ENCODE measurements at regions not wholly inside any gene's neighbourhood (a gene's known extent, or its start where the extent isn't known, plus 50 kb on each side); places are given as distances from the start of the nearest gene placed in this dataset.
"Not testable (repeated sequence)": the region's sequence is repeated elsewhere in the genome, so short reads cannot be mapped to it uniquely, and the experiment has no call there.

- H3K4me3 ChIP-seq (ENCODE audit: low read length) = no peak overlapping the region
- no peak for TF ChIP-seq ZNF274 (IDR thresholded peaks at IDR 0.05; ENCODE audit: low read depth, low read length)
Observed at GRCh38 chr4:13910556-13910955, 283.0 kb upstream of the BOD1L1 start.

GRCh38 chr4:13911256-13911655, 283.7 kb upstream of the BOD1L1 start:
- TF ChIP-seq ZNF274 (IDR thresholded peaks at IDR 0.05; ENCODE audit: low read depth, low read length) = no peak
- no peak overlapping the region for H3K4me3 ChIP-seq (ENCODE audit: low read length)

- TF ChIP-seq ZNF274 (IDR thresholded peaks at IDR 0.05; ENCODE audit: low read depth, low read length) = no peak
Observed at GRCh38 chr4:13912436-13912925, 285.0 kb upstream of the BOD1L1 start.

GRCh38 chr4:13912966-13913365, 285.4 kb upstream of the BOD1L1 start:
- no peak for TF ChIP-seq ZNF274 (IDR thresholded peaks at IDR 0.05; ENCODE audit: low read depth, low read length)
- H3K4me3 ChIP-seq (ENCODE audit: low read length) = no peak overlapping the region

More at GRCh38 chr4:13912436-13912925, 285.0 kb upstream of the BOD1L1 start:
- H3K4me3 ChIP-seq (ENCODE audit: low read length) = no peak overlapping the region

GRCh38 chr4:13917015-13917414, 289.5 kb upstream of the BOD1L1 start:
- H3K4me3 ChIP-seq (ENCODE audit: low read length) = no peak overlapping the region
- TF ChIP-seq ZNF274 (IDR thresholded peaks at IDR 0.05; ENCODE audit: low read depth, low read length) = no peak

- no peak for TF ChIP-seq ZNF274 (IDR thresholded peaks at IDR 0.05; ENCODE audit: low read depth, low read length)
- H3K4me3 ChIP-seq (ENCODE audit: low read length) = no peak overlapping the region
Observed at GRCh38 chr4:13918110-13918509, 290.6 kb upstream of the BOD1L1 start.

GRCh38 chr4:13918991-13919441, 291.5 kb upstream of the BOD1L1 start:
- no peak overlapping the region for H3K4me3 ChIP-seq (ENCODE audit: low read length)
- TF ChIP-seq ZNF274 (IDR thresholded peaks at IDR 0.05; ENCODE audit: low read depth, low read length) = no peak

GRCh38 chr4:13920111-13920875, 292.8 kb upstream of the BOD1L1 start:
- no peak overlapping the region for H3K4me3 ChIP-seq (ENCODE audit: low read length)
- TF ChIP-seq ZNF274 (IDR thresholded peaks at IDR 0.05; ENCODE audit: low read depth, low read length) = no peak

- no peak for TF ChIP-seq ZNF274 (IDR thresholded peaks at IDR 0.05; ENCODE audit: low read depth, low read length)
- H3K4me3 ChIP-seq (ENCODE audit: low read length) = no peak overlapping the region
Observed at GRCh38 chr4:13920901-13921300, 293.4 kb upstream of the BOD1L1 start.

- TF ChIP-seq ZNF274 (IDR thresholded peaks at IDR 0.05; ENCODE audit: low read depth, low read length) = no peak
- no peak overlapping the region for H3K4me3 ChIP-seq (ENCODE audit: low read length)
Observed at GRCh38 chr4:13921805-13922204, 294.3 kb upstream of the BOD1L1 start.

GRCh38 chr4:13922459-13922858, 294.9 kb upstream of the BOD1L1 start:
- H3K4me3 ChIP-seq (ENCODE audit: low read length) = no peak overlapping the region
- TF ChIP-seq ZNF274 (IDR thresholded peaks at IDR 0.05; ENCODE audit: low read depth, low read length) = no peak

- TF ChIP-seq ZNF274 (IDR thresholded peaks at IDR 0.05; ENCODE audit: low read depth, low read length) = no peak
- H3K4me3 ChIP-seq (ENCODE audit: low read length) = no peak overlapping the region
Observed at GRCh38 chr4:13922873-13923645, 295.5 kb upstream of the BOD1L1 start.

GRCh38 chr4:13924900-13925299, 297.4 kb upstream of the BOD1L1 start:
- H3K4me3 ChIP-seq (ENCODE audit: low read length) = not testable (repeated sequence)

- no peak for TF ChIP-seq ZNF274 (IDR thresholded peaks at IDR 0.05; ENCODE audit: low read depth, low read length)
- H3K4me3 ChIP-seq (ENCODE audit: low read length) = no peak overlapping the region
Observed at GRCh38 chr4:13928214-13928613, 300.7 kb upstream of the BOD1L1 start.

GRCh38 chr4:13930155-13930554, 302.6 kb upstream of the BOD1L1 start:
- TF ChIP-seq ZNF274 (IDR thresholded peaks at IDR 0.05; ENCODE audit: low read depth, low read length) = no peak
- H3K4me3 ChIP-seq (ENCODE audit: low read length) = no peak overlapping the region

All from GM08714 (cell line).